H1 (cell line): ENCODE measurements at regions not wholly inside any gene's neighbourhood (a gene's known extent, or its start where the extent isn't known, plus 50 kb on each side); places are given as distances from the start of the nearest gene placed in this dataset.
"Not testable (repeated sequence)": the region's sequence is repeated elsewhere in the genome, so short reads cannot be mapped to it uniquely, and the experiment has no call there.

Source experiments
- CTCF ChIA-PET: fragments of 300-600 bp; sonication (Branson Sonifier 250); formaldehyde crosslinking; loops from one replicate; lab custom pipeline; 2021; ENCODE audit not compliant: partially characterized antibody; lab: Charles Lee
- POLR2A ChIA-PET: fragments of 300-600 bp; sonication (Branson Sonifier 250); formaldehyde crosslinking; loops from one replicate; lab custom pipeline; 2021; ENCODE audit warnings: inconsistent platforms; ENCODE audit not compliant: partially characterized antibody; lab: Charles Lee
- DNase-seq, 2 experiments: peaks; one replicate each; pipeline versions ENCODE4 v3.0.0 to v3.0.0-alpha.2; 2010 to 2022; ENCODE audit warnings: low spot score in 2 of 2, low read depth in 1 of 2, mixed read lengths in 1 of 2
- FAIRE-seq: peaks from 2 replicates; lab custom pipeline; 2011; peaks lifted over from hg19 to GRCh38; lab: Jason Lieb, UNC
- H2AFZ ChIP-seq: 2 replicates; pipeline ENCODE4 v1.8.1; 2012; ENCODE audit warnings: low read length, inconsistent platforms
- H2AK5ac ChIP-seq: 2 replicates; pipeline ENCODE4 v1.6.1; 2013; ENCODE audit warnings: low read depth, low read length
- H2BK120ac ChIP-seq: replicated peaks from 2 replicates; pipeline ENCODE3; 2013; ENCODE audit warnings: low read depth, low read length, inconsistent platforms
- H2BK12ac ChIP-seq: 2 replicates; pipeline ENCODE4 v1.6.1; 2013; ENCODE audit warnings: low read depth, low read length
- H2BK15ac ChIP-seq: 2 replicates; pipeline ENCODE4 v1.6.1; 2013; ENCODE audit warnings: low read length
- H2BK20ac ChIP-seq: 2 replicates; pipeline ENCODE4 v1.6.1; 2013; ENCODE audit warnings: low read length
- H2BK5ac ChIP-seq: 2 replicates; pipeline ENCODE4 v1.6.1; 2013; ENCODE audit warnings: low read depth, low read length
- H3K14ac ChIP-seq: 2 replicates; pipeline ENCODE4 v1.6.1; 2013; ENCODE audit warnings: inconsistent platforms; ENCODE audit not compliant: insufficient read length
- H3K18ac ChIP-seq: 2 replicates; pipeline ENCODE4 v1.6.1; 2013; ENCODE audit warnings: low read length; ENCODE audit errors: extremely low read depth
- H3K23ac ChIP-seq: 2 replicates; pipeline ENCODE4 v1.6.1; 2013; ENCODE audit warnings: inconsistent platforms; ENCODE audit not compliant: insufficient read length
- H3K23me2 ChIP-seq: 2 replicates; pipeline ENCODE4 v1.6.1; 2013; ENCODE audit warnings: low read depth, low read length
- H3K27ac ChIP-seq: 2 replicates; pipeline ENCODE4 v1.6.1; 2011; ENCODE audit warnings: low read depth, low read length, inconsistent platforms
- H3K27me3 ChIP-seq, 4 experiments: replicated peaks in 1 of 4; 1 replicate in 1 of 4; 2 replicates in 3 of 4; pipeline versions ENCODE4 v1.6.1 to v1.8.1; 2011 to 2013; ENCODE audit warnings: low read length in 3 of 4, mild to moderate bottlenecking in 3 of 4, inconsistent platforms in 2 of 4, mixed read lengths in 2 of 4, moderate library complexity in 1 of 4; ENCODE audit not compliant: control insufficient read depth in 3 of 4, insufficient read depth in 3 of 4; ENCODE audit errors: extremely low read depth in 1 of 4
- H3K36me3 ChIP-seq, 4 experiments: 2 replicates each; pipeline versions ENCODE4 v1.6.1 to v1.8.1; 2011 to 2013; ENCODE audit warnings: mild to moderate bottlenecking in 4 of 4, low read length in 3 of 4, moderate library complexity in 2 of 4, control low read depth in 1 of 4, inconsistent platforms in 1 of 4; ENCODE audit not compliant: insufficient read depth in 4 of 4, control insufficient read depth in 2 of 4
- H3K4ac ChIP-seq: replicated peaks from 2 replicates; pipeline ENCODE3; 2013; ENCODE audit warnings: low read length, low read depth, mixed read lengths, inconsistent platforms; ENCODE audit not compliant: insufficient read length
- H3K4me1 ChIP-seq, 4 experiments: replicated peaks in 1 of 4; 1 replicate in 1 of 4; 2 replicates in 3 of 4; pipeline versions ENCODE4 v1.6.1 to v1.8.1; 2011 to 2013; ENCODE audit warnings: low read length in 3 of 4, inconsistent platforms in 2 of 4, mixed read lengths in 1 of 4; ENCODE audit not compliant: insufficient read depth in 4 of 4, control insufficient read depth in 3 of 4
- H3K4me2 ChIP-seq, 2 experiments: 2 replicates each; pipeline versions ENCODE4 v1.6.1 to v1.8.1; 2011 to 2013; ENCODE audit warnings: low read depth in 2 of 2, low read length in 2 of 2, control low read depth in 1 of 2, inconsistent platforms in 1 of 2, mild to moderate bottlenecking in 1 of 2; ENCODE audit not compliant: insufficient read depth in 1 of 2
- H3K4me3 ChIP-seq, 4 experiments: fragments of 200-600, 300-600 bp in 1 of 4; sonication (generic), shearing (Covaris generic), sonication (Bioruptor Twin) in 1 of 4; 2 replicates each; pipeline versions ENCODE4 v1.5.1 to v1.8.1; 2011 to 2016; ENCODE audit warnings: low read length in 4 of 4, low read depth in 3 of 4, control low read depth in 2 of 4, inconsistent platforms in 2 of 4, mild to moderate bottlenecking in 2 of 4, mixed read lengths in 1 of 4, moderate library complexity in 1 of 4; ENCODE audit not compliant: insufficient read depth in 2 of 4; ENCODE audit errors: extremely low read depth in 1 of 4
- H3K56ac ChIP-seq: replicated peaks from 2 replicates; pipeline ENCODE3; 2013; ENCODE audit warnings: low read depth, mild to moderate bottlenecking, mixed read lengths, low read length, inconsistent platforms; ENCODE audit not compliant: insufficient read length
- H3K79me1 ChIP-seq: 2 replicates; pipeline ENCODE4 v1.6.1; 2013; ENCODE audit warnings: low read depth, low read length, control low read depth
- H3K79me2 ChIP-seq, 2 experiments: 2 replicates each; pipeline versions ENCODE4 v1.6.1 to v1.8.1; 2012 to 2013; ENCODE audit warnings: low read length in 2 of 2, mild to moderate bottlenecking in 2 of 2, inconsistent platforms in 1 of 2; ENCODE audit not compliant: insufficient read depth in 2 of 2, control insufficient read depth in 1 of 2
- H3K9ac ChIP-seq, 4 experiments: replicated peaks in 1 of 4; 1 replicate in 1 of 4; 2 replicates in 3 of 4; pipeline versions ENCODE4 v1.6.1 to v1.8.1; 2011 to 2013; ENCODE audit warnings: low read depth in 3 of 4, low read length in 3 of 4, control low read depth in 2 of 4, mild to moderate bottlenecking in 2 of 4, moderate library complexity in 2 of 4, inconsistent platforms in 1 of 4; ENCODE audit errors: extremely low read depth in 1 of 4
- H3K9me3 ChIP-seq, 2 experiments: 2 replicates each; pipeline versions ENCODE4 v1.6.1 to v1.8.1; 2012 to 2013; ENCODE audit warnings: mild to moderate bottlenecking in 2 of 2, moderate library complexity in 2 of 2, control low read depth in 1 of 2, inconsistent platforms in 1 of 2, low read depth in 1 of 2, low read length in 1 of 2, mixed read lengths in 1 of 2; ENCODE audit not compliant: insufficient read depth in 2 of 2
- H4K20me1 ChIP-seq, 2 experiments: replicated peaks in 1 of 2; 2 replicates each; pipeline versions ENCODE3 to v1.8.1; 2011 to 2013; ENCODE audit warnings: inconsistent platforms in 2 of 2, low read length in 2 of 2, mild to moderate bottlenecking in 1 of 2; ENCODE audit not compliant: insufficient read depth in 2 of 2, control insufficient read depth in 1 of 2
- H4K5ac ChIP-seq: 2 replicates; pipeline ENCODE4 v1.6.1; 2013; ENCODE audit warnings: low read length, low read depth, mixed read lengths, inconsistent platforms; ENCODE audit not compliant: insufficient read length
- H4K8ac ChIP-seq: 2 replicates; pipeline ENCODE4 v1.8.0; 2013; ENCODE audit warnings: mild to moderate bottlenecking, moderate library complexity, low read length, inconsistent platforms; ENCODE audit not compliant: insufficient read depth; ENCODE audit errors: extremely low read depth
- H4K91ac ChIP-seq: replicated peaks from 2 replicates; pipeline ENCODE3; 2013; ENCODE audit warnings: low read length, mixed read lengths, inconsistent platforms; ENCODE audit not compliant: insufficient read length
- WGBS, 2 experiments: shearing (Covaris generic) in 1 of 2; methylation state at CpG; one replicate each; pipeline versions ENCODE4 v1.1.6 to v1.1.7; 2013 to 2015; ENCODE audit warnings: low lambda C conversion rate in 2 of 2, mixed read lengths in 2 of 2, inconsistent platforms in 1 of 2, low coverage in 1 of 2, missing lambda C conversion rate in 1 of 2; ENCODE audit not compliant: insufficient replicate concordance in 2 of 2, insufficient coverage in 1 of 2, insufficient read length in 1 of 2; ENCODE audit errors: extremely low coverage in 1 of 2, missing lambda C conversion rate in 1 of 2; 5-methylcytosine and 5-hydroxymethylcytosine counted together

DNA sequence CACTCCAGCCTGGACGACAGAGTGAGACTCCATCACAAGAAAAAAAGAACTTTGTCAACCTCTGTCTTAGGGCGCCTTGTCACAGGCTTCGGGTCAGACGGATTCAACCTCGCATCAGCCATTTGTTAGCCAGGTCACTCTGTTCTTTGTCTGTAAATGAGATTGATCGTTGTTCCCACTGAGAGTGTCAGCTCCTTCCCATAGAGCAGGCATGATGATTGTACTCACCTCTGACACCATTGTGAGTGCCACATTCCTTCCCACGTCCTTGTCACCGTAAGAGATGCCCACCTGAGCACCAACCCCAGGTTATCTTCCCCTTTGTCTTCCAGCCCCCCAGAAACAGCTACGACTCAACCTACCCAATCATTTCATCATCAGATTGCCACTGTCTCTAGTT, 107.4 kb downstream of the NSUN5 start:
- H3K79me1 ChIP-seq, H3K4me2 ChIP-seq, POLR2A ChIA-PET, H3K9me3 ChIP-seq, DNase-seq, H3K27me3 ChIP-seq, H3K36me3 ChIP-seq, H4K91ac ChIP-seq, H3K27ac ChIP-seq, H3K18ac ChIP-seq, H3K56ac ChIP-seq, H2AK5ac ChIP-seq, H2AFZ ChIP-seq, H2BK120ac ChIP-seq, H3K14ac ChIP-seq, H3K4me1 ChIP-seq, H3K79me2 ChIP-seq, H4K8ac ChIP-seq, H4K5ac ChIP-seq, H3K23me2 ChIP-seq, H4K20me1 ChIP-seq, H2BK12ac ChIP-seq, H3K4me3 ChIP-seq, H2BK15ac ChIP-seq, H2BK20ac ChIP-seq, H2BK5ac ChIP-seq, H3K9ac ChIP-seq, H3K23ac ChIP-seq, CTCF ChIA-PET, H3K4ac ChIP-seq, FAIRE-seq: not testable (repeated sequence)
- 98% methylated on average over 7 of the region's 9 CpGs; no CpG with 5 or more reads in 1 of the 2 experiments for WGBS, 2 experiments

DNA sequence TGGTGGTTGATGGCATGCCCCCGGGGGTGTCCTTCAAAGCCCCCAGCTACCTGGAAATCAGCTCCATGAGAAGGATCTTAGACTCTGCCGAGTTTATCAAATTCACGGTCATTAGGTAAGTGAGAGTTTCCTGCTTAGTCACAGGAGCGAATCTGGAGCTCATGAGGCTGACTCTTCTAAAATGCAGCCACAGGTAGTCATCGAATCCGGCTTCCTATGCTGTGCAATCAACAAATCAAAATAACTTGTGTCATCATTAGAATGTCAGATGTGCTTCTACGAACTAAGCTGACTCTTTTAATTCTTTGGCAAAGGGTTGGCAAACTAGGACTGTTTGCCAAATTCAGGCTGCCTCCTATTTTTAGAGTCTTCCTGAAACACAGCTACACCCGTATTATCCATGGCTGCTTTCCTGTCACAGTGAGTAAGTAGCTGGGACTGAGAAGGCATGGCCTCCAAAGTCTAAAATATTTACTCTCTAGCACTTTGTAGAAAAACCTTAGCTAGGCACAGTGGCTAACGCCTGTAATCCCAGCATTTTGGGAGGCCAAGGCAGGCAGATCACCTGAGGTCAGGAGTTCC, 108.0 kb downstream of the NSUN5 start:
- H3K56ac ChIP-seq, H3K4me1 ChIP-seq, H4K5ac ChIP-seq, H2BK20ac ChIP-seq, H3K36me3 ChIP-seq, H3K14ac ChIP-seq, H3K27me3 ChIP-seq, H3K23ac ChIP-seq, H3K18ac ChIP-seq, H3K4me3 ChIP-seq, H2AK5ac ChIP-seq, H3K79me1 ChIP-seq, H3K27ac ChIP-seq, H3K4ac ChIP-seq, FAIRE-seq, H2BK120ac ChIP-seq, POLR2A ChIA-PET, H2BK15ac ChIP-seq, H3K23me2 ChIP-seq, H2BK5ac ChIP-seq, H4K8ac ChIP-seq, DNase-seq, H3K9ac ChIP-seq, H3K79me2 ChIP-seq, H4K91ac ChIP-seq, H4K20me1 ChIP-seq, H3K9me3 ChIP-seq, H3K4me2 ChIP-seq, H2AFZ ChIP-seq, H2BK12ac ChIP-seq, CTCF ChIA-PET: not testable (repeated sequence)
- no CpG with 5 or more reads among the region's 9 CpGs for WGBS, 2 experiments
